ENCODE measurements at regions not wholly inside any gene's neighbourhood (a gene's known extent, or its start where the extent isn't known, plus 50 kb on each side); places are given as distances from the start of the nearest gene placed in this dataset.

- H3K9me3 Mint-ChIP-seq (ENCODE audit: unreplicated experiment), result no peaks in the 10 kb centered on the region
These were observed 194.2 kb upstream of the ASIC2 start for GRCh38 chr17:33487187-33487879.

GRCh38 chr17:33491871-33492481, 198.9 kb upstream of the ASIC2 start:
- no peaks in the 10 kb centered on the region for H3K4me1 Mint-ChIP-seq (ENCODE audit: low read depth, unreplicated experiment)
- TF ChIP-seq CTCF (IDR thresholded peaks at IDR 0.05; ENCODE audit: partially characterized antibody, unreplicated experiment), result no peak
- H3K27ac Mint-ChIP-seq (ENCODE audit: unreplicated experiment), result no peak overlapping the region
- H3K27me3 Mint-ChIP-seq (ENCODE audit: unreplicated experiment), result no peaks in the 10 kb centered on the region
- no peaks in the 10 kb centered on the region for H3K36me3 Mint-ChIP-seq (ENCODE audit: unreplicated experiment)
- DNase-seq, result no peak
- H3K4me3 Mint-ChIP-seq (ENCODE audit: unreplicated experiment), result no peak overlapping the region
- H3K9me3 Mint-ChIP-seq (ENCODE audit: unreplicated experiment), result no peaks in the 10 kb centered on the region

More at GRCh38 chr17:33487187-33487879, 194.2 kb upstream of the ASIC2 start:
- no peaks in the 10 kb centered on the region for H3K4me1 Mint-ChIP-seq (ENCODE audit: low read depth, unreplicated experiment)
- no peak for DNase-seq
- H3K27ac Mint-ChIP-seq (ENCODE audit: unreplicated experiment), result no peak overlapping the region
- H3K4me3 Mint-ChIP-seq (ENCODE audit: unreplicated experiment), result no peak overlapping the region
- no peaks in the 10 kb centered on the region for H3K36me3 Mint-ChIP-seq (ENCODE audit: unreplicated experiment)
- TF ChIP-seq CTCF (IDR thresholded peaks at IDR 0.05; ENCODE audit: partially characterized antibody, unreplicated experiment), result no peak
- no peaks in the 10 kb centered on the region for H3K27me3 Mint-ChIP-seq (ENCODE audit: unreplicated experiment)

GRCh38 chr17:33492731-33493265, 199.7 kb upstream of the ASIC2 start:
- no peak for DNase-seq
- Mint-ChIP-seq H3K9me3 (ENCODE audit: unreplicated experiment) (no peaks in the 10 kb centered on the region), H3K27me3 (ENCODE audit: unreplicated experiment) (no peaks in the 10 kb centered on the region), H3K4me3 (ENCODE audit: unreplicated experiment) (no peak overlapping the region), H3K4me1 (ENCODE audit: low read depth, unreplicated experiment) (no peaks in the 10 kb centered on the region), H3K36me3 (ENCODE audit: unreplicated experiment) (no peaks in the 10 kb centered on the region), H3K27ac (ENCODE audit: unreplicated experiment) (no peak overlapping the region)
- TF ChIP-seq CTCF (IDR thresholded peaks at IDR 0.05; ENCODE audit: partially characterized antibody, unreplicated experiment), result no peak

GRCh38 chr17:33493566-33493965, 200.5 kb upstream of the ASIC2 start:
- DNase-seq, result no peak
- Mint-ChIP-seq H3K9me3 (ENCODE audit: unreplicated experiment) (no peaks in the 10 kb centered on the region), H3K4me1 (ENCODE audit: low read depth, unreplicated experiment) (no peaks in the 10 kb centered on the region), H3K27ac (ENCODE audit: unreplicated experiment) (no peak overlapping the region), H3K27me3 (ENCODE audit: unreplicated experiment) (no peaks in the 10 kb centered on the region), H3K36me3 (ENCODE audit: unreplicated experiment) (no peaks in the 10 kb centered on the region), H3K4me3 (ENCODE audit: unreplicated experiment) (no peak overlapping the region)
- no peak for TF ChIP-seq CTCF (IDR thresholded peaks at IDR 0.05; ENCODE audit: partially characterized antibody, unreplicated experiment)

- no peaks in the 10 kb centered on the region for H3K9me3 Mint-ChIP-seq (ENCODE audit: unreplicated experiment)
- no peak overlapping the region for H3K27ac Mint-ChIP-seq (ENCODE audit: unreplicated experiment)
- no peaks in the 10 kb centered on the region for H3K36me3 Mint-ChIP-seq (ENCODE audit: unreplicated experiment)
- H3K4me1 Mint-ChIP-seq (ENCODE audit: low read depth, unreplicated experiment), result no peaks in the 10 kb centered on the region
- no peak for TF ChIP-seq CTCF (IDR thresholded peaks at IDR 0.05; ENCODE audit: partially characterized antibody, unreplicated experiment)
- DNase-seq, result no peak
- no peak overlapping the region for H3K4me3 Mint-ChIP-seq (ENCODE audit: unreplicated experiment)
- no peaks in the 10 kb centered on the region for H3K27me3 Mint-ChIP-seq (ENCODE audit: unreplicated experiment)
These were observed 201.1 kb upstream of the ASIC2 start for GRCh38 chr17:33494151-33494550.

All from glutamatergic neuron (in vitro differentiated cells).